ENCODE measurements at regions not wholly inside any gene's neighbourhood (a gene's known extent, or its start where the extent isn't known, plus 50 kb on each side); places are given as distances from the start of the nearest gene placed in this dataset.

DNA sequence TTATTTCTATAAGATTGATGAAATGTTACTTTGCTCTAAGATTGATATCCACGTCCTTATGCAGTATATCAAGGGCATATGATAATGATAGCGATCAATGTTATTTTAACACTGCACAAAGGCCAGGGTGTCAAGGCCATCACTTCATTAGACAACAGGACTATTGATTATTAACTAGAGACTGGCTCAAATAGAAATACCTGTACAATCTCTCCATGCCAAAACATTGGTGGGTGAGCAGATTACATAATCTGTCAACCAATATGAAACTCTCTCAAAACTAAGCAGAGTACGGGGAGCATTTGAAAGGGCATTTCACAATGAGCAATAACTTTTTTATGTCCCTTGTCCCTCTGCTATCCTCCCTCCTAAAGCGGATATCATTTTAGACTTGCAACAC lies 566.5 kb upstream of the PKN2 start:
- TF ChIP-seq, protein P1, sequence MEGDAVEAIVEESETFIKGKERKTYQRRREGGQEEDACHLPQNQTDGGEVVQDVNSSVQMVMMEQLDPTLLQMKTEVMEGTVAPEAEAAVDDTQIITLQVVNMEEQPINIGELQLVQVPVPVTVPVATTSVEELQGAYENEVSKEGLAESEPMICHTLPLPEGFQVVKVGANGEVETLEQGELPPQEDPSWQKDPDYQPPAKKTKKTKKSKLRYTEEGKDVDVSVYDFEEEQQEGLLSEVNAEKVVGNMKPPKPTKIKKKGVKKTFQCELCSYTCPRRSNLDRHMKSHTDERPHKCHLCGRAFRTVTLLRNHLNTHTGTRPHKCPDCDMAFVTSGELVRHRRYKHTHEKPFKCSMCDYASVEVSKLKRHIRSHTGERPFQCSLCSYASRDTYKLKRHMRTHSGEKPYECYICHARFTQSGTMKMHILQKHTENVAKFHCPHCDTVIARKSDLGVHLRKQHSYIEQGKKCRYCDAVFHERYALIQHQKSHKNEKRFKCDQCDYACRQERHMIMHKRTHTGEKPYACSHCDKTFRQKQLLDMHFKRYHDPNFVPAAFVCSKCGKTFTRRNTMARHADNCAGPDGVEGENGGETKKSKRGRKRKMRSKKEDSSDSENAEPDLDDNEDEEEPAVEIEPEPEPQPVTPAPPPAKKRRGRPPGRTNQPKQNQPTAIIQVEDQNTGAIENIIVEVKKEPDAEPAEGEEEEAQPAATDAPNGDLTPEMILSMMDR (IDR thresholded peaks at IDR 0.05), result no peak
- H3K27ac ChIP-seq, result no peak overlapping the region
- intact Hi-C loops (cut with DNase I), result no loop called here
- H3K4me1 ChIP-seq, result no peaks in the 10 kb centered on the region
- no peaks in the 10 kb centered on the region for H3K36me3 ChIP-seq
- no peak for DNase-seq (ENCODE audit: low spot score in 2 of 2)
- H3K9me3 ChIP-seq, result no peaks in the 10 kb centered on the region
- no peaks in the 10 kb centered on the region for H3K27me3 ChIP-seq
- H3K4me3 ChIP-seq, result no peak overlapping the region

DNA sequence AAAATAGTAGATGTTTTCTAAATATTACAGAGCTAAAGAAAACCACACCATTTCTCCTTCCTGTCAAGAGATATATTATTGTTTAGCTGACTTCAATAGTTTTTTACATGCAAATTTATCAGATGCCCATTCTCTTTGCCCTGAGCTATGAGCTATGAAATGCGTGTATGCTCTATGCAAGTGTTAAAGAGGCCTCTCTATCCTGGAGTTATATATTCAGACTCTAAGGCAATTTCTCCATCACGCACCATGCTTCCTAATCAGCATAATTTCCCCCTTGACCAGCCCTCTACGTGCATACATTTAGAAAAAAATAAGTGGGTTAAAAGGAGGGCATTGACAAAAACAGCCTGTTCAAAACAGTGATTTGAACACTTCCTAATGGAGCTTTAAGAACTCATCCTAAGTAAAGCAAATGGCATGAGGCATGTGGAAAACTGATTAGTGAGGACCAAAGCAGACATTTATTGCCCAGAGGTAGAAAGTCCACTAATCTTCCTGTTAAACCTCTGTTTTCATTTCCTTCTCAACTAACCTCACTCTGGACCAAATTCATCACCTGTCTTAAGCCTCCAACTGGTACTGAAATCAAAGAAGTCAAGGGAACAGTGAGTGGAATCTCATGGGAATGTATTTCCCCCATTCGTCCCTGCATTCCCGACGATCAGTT lies 565.8 kb upstream of the PKN2 start:
- H3K4me3 ChIP-seq, result no peak overlapping the region
- H3K9me3 ChIP-seq, result no peaks in the 10 kb centered on the region
- no peak overlapping the region for H3K27ac ChIP-seq
- DNase-seq (ENCODE audit: low spot score in 2 of 2), result no peak
- intact Hi-C loops (cut with DNase I), result no loop called here
- H3K27me3 ChIP-seq, result no peaks in the 10 kb centered on the region
- TF ChIP-seq, protein P1 (IDR thresholded peaks at IDR 0.05), result no peak
- H3K4me1 ChIP-seq, result no peaks in the 10 kb centered on the region
- no peaks in the 10 kb centered on the region for H3K36me3 ChIP-seq

DNA sequence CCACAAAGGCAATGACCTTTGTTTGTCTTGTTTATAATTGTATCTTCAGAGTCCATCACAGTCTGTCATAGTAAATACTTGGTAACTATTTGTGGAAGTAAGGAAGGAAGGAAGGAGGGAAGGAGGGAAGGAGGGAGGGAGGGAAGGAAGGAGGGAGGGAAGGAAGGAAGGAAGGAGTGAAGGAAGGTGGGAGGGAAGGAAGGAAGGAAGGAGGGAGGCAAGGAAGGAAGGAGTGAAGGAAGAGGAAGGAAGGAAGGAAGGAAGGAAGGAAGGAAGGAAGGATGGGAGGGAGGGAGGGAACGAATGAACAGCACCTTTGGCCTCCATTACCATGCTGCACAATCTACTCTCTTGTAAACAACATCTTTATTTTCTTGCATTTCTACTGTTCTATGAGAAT lies 559.5 kb upstream of the PKN2 start:
- Histone ChIP-seq H3K9me3 (no peaks in the 10 kb centered on the region), H3K4me3 (no peak overlapping the region), H3K36me3 (no peaks in the 10 kb centered on the region), H3K4me1 (no peaks in the 10 kb centered on the region), H3K27me3 (no peaks in the 10 kb centered on the region), H3K27ac (no peak overlapping the region)
- intact Hi-C loops (cut with DNase I), result no loop called here
- DNase-seq (ENCODE audit: low spot score in 2 of 2), result no peak
- TF ChIP-seq, protein P1 (IDR thresholded peaks at IDR 0.05), result no peak

DNA sequence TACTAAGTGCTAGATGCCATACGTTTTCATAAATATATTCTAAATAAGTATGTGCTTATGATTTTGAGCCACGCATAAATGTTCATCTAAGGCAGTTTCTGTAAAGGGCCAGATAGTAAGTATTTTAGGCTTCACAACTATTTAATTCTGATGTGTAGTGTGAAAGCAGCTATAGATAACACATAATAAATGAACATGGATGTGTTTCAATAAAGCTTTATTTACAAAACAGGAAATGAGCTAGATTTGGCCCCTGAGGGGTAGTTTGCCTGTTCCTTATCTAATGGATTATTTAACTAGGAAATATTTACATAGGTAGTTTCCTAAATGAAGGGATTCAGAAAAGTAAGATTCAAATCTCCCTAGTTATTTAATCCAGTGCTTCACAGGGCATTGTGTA lies 557.6 kb upstream of the PKN2 start:
- TF ChIP-seq, protein P1 (IDR thresholded peaks at IDR 0.05), result no peak
- Histone ChIP-seq H3K27ac (no peak overlapping the region), H3K36me3 (no peaks in the 10 kb centered on the region), H3K9me3 (no peaks in the 10 kb centered on the region), H3K4me3 (no peak overlapping the region), H3K27me3 (no peaks in the 10 kb centered on the region), H3K4me1 (no peaks in the 10 kb centered on the region)
- intact Hi-C loops (cut with DNase I), result no loop called here
- DNase-seq (ENCODE audit: low spot score in 2 of 2), result no peak

DNA sequence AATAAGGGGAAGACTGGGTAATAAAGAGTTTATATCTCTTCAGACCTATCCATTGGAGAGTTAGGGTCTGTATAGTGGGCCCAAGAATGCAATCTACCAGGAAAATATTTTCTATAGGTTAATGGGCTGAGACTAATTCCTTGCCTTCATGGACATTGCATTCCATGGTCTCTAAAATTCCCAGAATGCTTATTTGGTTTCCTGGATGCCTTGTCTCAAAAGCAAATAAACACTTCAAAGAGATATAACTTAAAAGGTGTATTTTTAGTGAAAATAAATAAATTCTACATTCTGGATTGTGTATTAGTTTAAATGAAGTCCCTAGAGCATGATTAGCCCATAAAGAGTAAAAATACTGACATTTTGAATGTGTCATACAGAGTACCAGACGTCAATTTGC lies 550.1 kb upstream of the PKN2 start:
- intact Hi-C loops (cut with DNase I), result no loop called here

More for the DNA sequence above, 550.1 kb upstream of the PKN2 start:
- Histone ChIP-seq H3K4me1 (no peaks in the 10 kb centered on the region), H3K27ac (no peak overlapping the region), H3K27me3 (no peaks in the 10 kb centered on the region), H3K36me3 (no peaks in the 10 kb centered on the region), H3K4me3 (no peak overlapping the region), H3K9me3 (no peaks in the 10 kb centered on the region)
- no peak for DNase-seq (ENCODE audit: low spot score in 2 of 2)
- TF ChIP-seq, protein P1 (IDR thresholded peaks at IDR 0.05), result no peak

Data from ascending aorta (tissue), 2 donors.